ENCODE measurements at regions not wholly inside any gene's neighbourhood (a gene's known extent, or its start where the extent isn't known, plus 50 kb on each side); places are given as distances from the start of the nearest gene placed in this dataset.
"Not testable (repeated sequence)": the region's sequence is repeated elsewhere in the genome, so short reads cannot be mapped to it uniquely, and the experiment has no call there.

GRCh38 chr12:102673606-102674005 is 193.2 kb upstream of the IGF1 start:
- Histone ChIP-seq H3K4me1 (ENCODE audit: insufficient read depth, low read length, severe bottlenecking) (no peaks in the 10 kb centered on the region), H3K27me3 (ENCODE audit: insufficient read depth, low read length) (no peaks in the 10 kb centered on the region), H3K27ac (ENCODE audit: low read depth, low read length, poor library complexity, severe bottlenecking) (no peak overlapping the region), H3K9me3 (ENCODE audit: low read length) (no peaks in the 10 kb centered on the region), H3K9ac (ENCODE audit: low read length) (no peak overlapping the region), H3K9me2 (ENCODE audit: low read depth, low read length) (no peaks in the 10 kb centered on the region), H3K79me2 (ENCODE audit: insufficient read depth, low read length) (no peaks in the 10 kb centered on the region), H3K4me2 (ENCODE audit: low read length) (no peak overlapping the region), H4K20me1 (ENCODE audit: insufficient read depth, low read length) (no peaks in the 10 kb centered on the region), H3K36me3 (ENCODE audit: insufficient read depth, low read length) (no peaks in the 10 kb centered on the region), H2AFZ (ENCODE audit: low read length) (no peak overlapping the region), H3K4me3 (ENCODE audit: low read depth, low read length, poor library complexity, severe bottlenecking) (no peak overlapping the region), H3F3A (ENCODE audit: insufficient read depth, low read length) (no peaks in the 10 kb centered on the region)
- TF ChIP-seq, protein P1, sequence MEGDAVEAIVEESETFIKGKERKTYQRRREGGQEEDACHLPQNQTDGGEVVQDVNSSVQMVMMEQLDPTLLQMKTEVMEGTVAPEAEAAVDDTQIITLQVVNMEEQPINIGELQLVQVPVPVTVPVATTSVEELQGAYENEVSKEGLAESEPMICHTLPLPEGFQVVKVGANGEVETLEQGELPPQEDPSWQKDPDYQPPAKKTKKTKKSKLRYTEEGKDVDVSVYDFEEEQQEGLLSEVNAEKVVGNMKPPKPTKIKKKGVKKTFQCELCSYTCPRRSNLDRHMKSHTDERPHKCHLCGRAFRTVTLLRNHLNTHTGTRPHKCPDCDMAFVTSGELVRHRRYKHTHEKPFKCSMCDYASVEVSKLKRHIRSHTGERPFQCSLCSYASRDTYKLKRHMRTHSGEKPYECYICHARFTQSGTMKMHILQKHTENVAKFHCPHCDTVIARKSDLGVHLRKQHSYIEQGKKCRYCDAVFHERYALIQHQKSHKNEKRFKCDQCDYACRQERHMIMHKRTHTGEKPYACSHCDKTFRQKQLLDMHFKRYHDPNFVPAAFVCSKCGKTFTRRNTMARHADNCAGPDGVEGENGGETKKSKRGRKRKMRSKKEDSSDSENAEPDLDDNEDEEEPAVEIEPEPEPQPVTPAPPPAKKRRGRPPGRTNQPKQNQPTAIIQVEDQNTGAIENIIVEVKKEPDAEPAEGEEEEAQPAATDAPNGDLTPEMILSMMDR (IDR thresholded peaks at IDR 0.05; ENCODE audit: low read length): no peak
- no peak for TF ChIP-seq EZH2 (IDR thresholded peaks at IDR 0.05; ENCODE audit: borderline replicate concordance, low read length)

DNA sequence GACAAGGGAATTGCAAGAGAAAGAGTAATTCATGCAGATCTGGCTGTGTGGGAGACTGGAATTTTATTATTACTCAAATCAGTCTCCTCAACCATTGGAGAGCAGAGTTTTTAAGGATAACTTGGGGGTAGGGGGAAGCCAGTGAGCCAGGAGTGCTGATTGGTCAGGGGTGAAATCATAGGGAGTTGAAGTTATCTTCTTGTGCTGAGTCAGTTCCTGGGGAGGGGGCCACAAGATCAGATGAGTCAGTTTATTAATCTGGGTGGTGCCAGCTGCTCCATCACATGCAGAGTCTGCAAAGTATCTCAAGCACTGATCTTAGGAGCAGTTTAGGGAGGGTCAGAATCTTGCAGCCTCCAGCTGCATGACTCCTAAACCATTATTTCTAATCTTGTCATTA is 191.8 kb upstream of the IGF1 start:
- not testable (repeated sequence) for H3K9ac ChIP-seq (ENCODE audit: low read length); H4K20me1 ChIP-seq (ENCODE audit: insufficient read depth, low read length); H3K4me2 ChIP-seq (ENCODE audit: low read length); H3K4me3 ChIP-seq (ENCODE audit: low read depth, low read length, poor library complexity, severe bottlenecking); H3K9me3 ChIP-seq (ENCODE audit: low read length); H3F3A ChIP-seq (ENCODE audit: insufficient read depth, low read length); H2AFZ ChIP-seq (ENCODE audit: low read length); H3K36me3 ChIP-seq (ENCODE audit: insufficient read depth, low read length); H3K27ac ChIP-seq (ENCODE audit: low read depth, low read length, poor library complexity, severe bottlenecking); H3K4me1 ChIP-seq (ENCODE audit: insufficient read depth, low read length, severe bottlenecking); H3K9me2 ChIP-seq (ENCODE audit: low read depth, low read length); H3K27me3 ChIP-seq (ENCODE audit: insufficient read depth, low read length); H3K79me2 ChIP-seq (ENCODE audit: insufficient read depth, low read length)

DNA sequence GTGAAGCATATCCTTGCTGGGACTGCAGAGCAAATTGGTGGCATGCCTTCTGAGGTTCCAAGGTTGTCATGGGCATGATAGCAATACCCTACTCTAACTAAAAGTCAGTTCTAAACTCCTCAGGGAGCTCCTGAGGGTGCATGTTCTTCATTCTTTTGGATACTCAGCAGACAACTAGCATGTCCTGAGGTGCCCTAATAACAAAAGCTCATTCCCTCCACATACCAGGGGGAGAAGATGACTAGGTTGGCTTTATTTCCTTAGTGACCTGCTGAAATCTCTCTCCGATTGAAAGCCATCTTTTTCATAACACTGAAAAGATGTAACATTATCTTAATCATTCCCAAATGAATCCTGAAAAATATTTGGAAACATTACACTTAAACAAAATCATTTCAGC is 188.7 kb upstream of the IGF1 start:
- H3K4me3 ChIP-seq (ENCODE audit: low read depth, low read length, poor library complexity, severe bottlenecking): no peak overlapping the region
- no peak overlapping the region for H3K4me2 ChIP-seq (ENCODE audit: low read length)
- H3K4me1 ChIP-seq (ENCODE audit: insufficient read depth, low read length, severe bottlenecking): no peaks in the 10 kb centered on the region
- no peaks in the 10 kb centered on the region for H4K20me1 ChIP-seq (ENCODE audit: insufficient read depth, low read length)
- H3K9me3 ChIP-seq (ENCODE audit: low read length): no peaks in the 10 kb centered on the region
- TF ChIP-seq EZH2 (IDR thresholded peaks at IDR 0.05; ENCODE audit: borderline replicate concordance, low read length): no peak
- TF ChIP-seq, protein P1 (IDR thresholded peaks at IDR 0.05; ENCODE audit: low read length): no peak
- H3K27ac ChIP-seq (ENCODE audit: low read depth, low read length, poor library complexity, severe bottlenecking): no peak overlapping the region
- no peaks in the 10 kb centered on the region for H3K79me2 ChIP-seq (ENCODE audit: insufficient read depth, low read length)
- H3K9ac ChIP-seq (ENCODE audit: low read length): no peak overlapping the region
- no peaks in the 10 kb centered on the region for H3K9me2 ChIP-seq (ENCODE audit: low read depth, low read length)
- no peaks in the 10 kb centered on the region for H3K27me3 ChIP-seq (ENCODE audit: insufficient read depth, low read length)
- no peaks in the 10 kb centered on the region for H3F3A ChIP-seq (ENCODE audit: insufficient read depth, low read length)
- no peaks in the 10 kb centered on the region for H3K36me3 ChIP-seq (ENCODE audit: insufficient read depth, low read length)
- H2AFZ ChIP-seq (ENCODE audit: low read length): no peak overlapping the region

DNA sequence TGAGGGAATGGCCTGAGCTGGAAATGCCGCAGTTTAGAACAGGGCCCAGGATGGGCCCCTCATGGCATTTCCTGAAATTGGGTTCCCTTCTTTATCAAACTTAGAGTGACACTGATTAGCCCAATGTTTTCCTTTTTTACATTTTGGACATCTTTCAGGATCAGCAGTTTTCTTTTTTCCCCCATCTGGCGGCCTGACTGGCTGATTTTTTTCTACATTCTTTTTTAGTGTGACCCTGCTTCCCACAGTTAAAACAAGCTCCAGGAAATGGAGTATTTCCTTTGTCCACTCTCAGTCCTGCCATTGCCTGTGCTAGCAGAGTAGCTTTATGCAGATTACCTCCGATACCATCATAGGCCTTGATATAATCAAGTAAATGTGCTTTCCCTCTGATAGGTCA is 185.8 kb upstream of the IGF1 start:
- not testable (repeated sequence) for H3F3A ChIP-seq (ENCODE audit: insufficient read depth, low read length); H3K27ac ChIP-seq (ENCODE audit: low read depth, low read length, poor library complexity, severe bottlenecking); H2AFZ ChIP-seq (ENCODE audit: low read length); H3K9me2 ChIP-seq (ENCODE audit: low read depth, low read length); H3K36me3 ChIP-seq (ENCODE audit: insufficient read depth, low read length); H3K9ac ChIP-seq (ENCODE audit: low read length); H3K27me3 ChIP-seq (ENCODE audit: insufficient read depth, low read length); H3K4me2 ChIP-seq (ENCODE audit: low read length); H3K4me1 ChIP-seq (ENCODE audit: insufficient read depth, low read length, severe bottlenecking); H3K79me2 ChIP-seq (ENCODE audit: insufficient read depth, low read length); H3K4me3 ChIP-seq (ENCODE audit: low read depth, low read length, poor library complexity, severe bottlenecking); H3K9me3 ChIP-seq (ENCODE audit: low read length); H4K20me1 ChIP-seq (ENCODE audit: insufficient read depth, low read length)
